Stomach (tissue), 8 donors: ENCODE measurements at regions not wholly inside any gene's neighbourhood (a gene's known extent, or its start where the extent isn't known, plus 50 kb on each side); places are given as distances from the start of the nearest gene placed in this dataset.
A peak's percentile ranks its signal among the peaks of the same experiment; 100 is the strongest.

Experiments used
- DNase-seq, 2 donors: peaks; one replicate each; pipeline versions ENCODE4 v3.0.0 to v3.0.0-alpha.2; 2013 to 2019
- H3K27ac ChIP-seq, 5 donors: fragments of 200-600 bp in 4 of 5; sonication (generic) in 4 of 5; one replicate each; pipeline ENCODE4 v1.5.1; 2013 to 2019; ENCODE audit warnings: mild to moderate bottlenecking in 1 of 5, moderate library complexity in 1 of 5
- H3K27me3 ChIP-seq, 3 donors: fragments of 200-600 bp; sonication (generic); one replicate each; pipeline ENCODE4 v1.5.1; 2017 to 2019; ENCODE audit warnings: mixed run types in 1 of 3
- H3K36me3 ChIP-seq, 4 donors: fragments of 200-600 bp; sonication (generic); 1 replicate in 3 of 4; 2 replicates in 1 of 4; pipeline ENCODE4 v1.5.1; 2016 to 2019
- H3K4me1 ChIP-seq, 4 donors: fragments of 200-600 bp; sonication (generic); one replicate each; pipeline ENCODE4 v1.5.1; 2016 to 2019
- H3K4me3 ChIP-seq, 4 donors: fragments of 200-600 bp; sonication (generic) in 3 of 4; one replicate each; pipeline ENCODE4 v1.5.1; 2016 to 2019; ENCODE audit warnings: mild to moderate bottlenecking in 1 of 4
- H3K9me3 ChIP-seq, 4 donors: fragments of 200-600 bp; sonication (generic); one replicate each; pipeline ENCODE4 v1.5.1; 2016 to 2019
- EP300 ChIP-seq: sonication (generic); formaldehyde crosslinking; IDR thresholded peaks from one replicate; pipeline ENCODE4 v1.6.1; 2017; ENCODE audit warnings: antibody characterized with exemption
- POLR2A ChIP-seq, 4 donors: fragments of 450-650 bp; IDR thresholded peaks; one replicate each; pipeline ENCODE4 v1.6.1; 2016; ENCODE audit warnings: antibody characterized with exemption in 4 of 4, control low read depth in 2 of 4, mild to moderate bottlenecking in 1 of 4, moderate library complexity in 1 of 4
- POLR2AphosphoS5 ChIP-seq, 3 donors: sonication (generic); formaldehyde crosslinking; IDR thresholded peaks; one replicate each; pipeline ENCODE4 v1.6.1; 2016; ENCODE audit warnings: antibody characterized with exemption in 3 of 3
- WGBS, 5 donors: extraction: QIAGEN DNeasy Blood & Tissue Kit in 3 of 5; methylation state at CpG; one replicate each; pipeline versions ENCODE4 v1.1.5 to v1.1.7; 2013 to 2018; 5-methylcytosine and 5-hydroxymethylcytosine counted together
- intact Hi-C: fragments of 100-400 bp; cut with DNase I; formaldehyde crosslinking; loops from one replicate; pipeline ENCODE4 v1.15.1; 2023; ENCODE audit warnings: low total_unique reads
- TF ChIP-seq, protein P1 (sequence below), 7 experiments: fragments of 450-650 bp in 4 of 7; fragments of 200-600 bp in 3 of 7; sonication (generic) in 3 of 7; IDR thresholded peaks; one replicate each; pipeline ENCODE4 v1.5.1; 2016 to 2019; ENCODE audit warnings: antibody characterized with exemption in 7 of 7, control low read depth in 2 of 7, mild to moderate bottlenecking in 1 of 7
- donor health status: healthy with polysubstance abuse.
- donor health status: Bipolar disorder and iron deficiency.
- donor health status: healthy.

DNA sequence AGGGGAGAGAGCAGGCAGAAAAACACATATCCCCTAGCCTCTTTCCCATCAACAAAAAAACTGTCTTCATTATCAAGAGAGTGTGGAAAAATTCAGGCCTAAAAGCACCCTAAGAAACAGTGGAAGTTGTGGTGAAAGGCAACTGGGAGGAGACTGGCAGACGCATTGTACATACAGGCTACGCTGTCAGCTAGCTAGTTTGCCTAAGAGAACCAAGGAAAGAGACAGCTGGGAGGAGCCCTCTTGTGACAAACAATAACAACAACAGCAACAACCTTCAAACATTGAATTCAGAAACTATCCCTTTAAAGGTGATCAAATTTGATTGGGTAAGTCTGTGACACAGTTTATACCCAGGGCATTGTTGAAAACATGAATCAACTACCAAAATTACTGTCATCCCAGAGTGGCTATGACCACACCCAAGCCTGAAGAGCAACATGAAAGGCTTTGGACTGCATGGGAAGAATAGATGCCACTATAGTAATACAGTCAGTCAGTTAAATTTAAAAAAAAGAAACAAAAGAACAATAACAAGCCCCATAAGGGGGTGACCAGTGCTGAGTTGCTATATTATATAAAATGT lies 88.9 kb upstream of the CRIM1 start:
- Histone ChIP-seq H3K4me3 (no peak overlapping the region), H3K9me3 (peaks cover 0 to 13% (median 4%) of the 10 kb centered on the region in 4 donors), H3K27ac (no peak overlapping the region), H3K36me3 (no peaks in the 10 kb centered on the region), H3K4me1 (no peaks in the 10 kb centered on the region), H3K27me3 (no peaks in the 10 kb centered on the region)
- no peak for DNase-seq
- 93 to 96% (median 93%) methylated on average over 2 of the region's 2 CpGs for WGBS, 5 donors
- intact Hi-C loops, result no loop called here
- TF ChIP-seq POLR2A (IDR thresholded peaks at IDR 0.05) (no peak), POLR2AphosphoS5 (IDR thresholded peaks at IDR 0.05) (no peak), EP300 (no peak)

DNA sequence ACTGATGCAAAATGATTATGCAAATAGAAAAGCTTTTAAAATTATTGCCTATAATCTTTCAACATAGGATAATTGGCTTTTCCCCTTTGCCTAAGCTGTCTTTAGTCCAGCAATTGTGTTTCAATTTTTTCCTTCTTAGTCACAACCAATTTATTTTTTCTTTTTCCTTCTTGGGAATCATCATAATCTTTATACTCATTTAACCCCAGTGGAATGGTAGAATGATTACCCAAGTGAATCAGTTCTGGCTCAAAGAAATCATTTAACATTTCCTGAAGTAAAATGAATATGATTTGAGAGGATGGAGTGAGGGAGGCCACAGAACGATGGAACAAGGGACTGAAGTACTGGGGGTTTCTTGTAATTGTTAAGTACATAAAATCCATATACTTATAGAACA lies 93.0 kb upstream of the CRIM1 start:
- intact Hi-C loops, result no loop called here
- Histone ChIP-seq H3K27me3 (no peaks in the 10 kb centered on the region), H3K27ac (no peak overlapping the region), H3K36me3 (no peaks in the 10 kb centered on the region), H3K4me3 (no peak overlapping the region), H3K9me3 (peaks cover 0 to 13% (median 4%) of the 10 kb centered on the region in 4 donors), H3K4me1 (no peaks in the 10 kb centered on the region)
- DNase-seq, result no peak
- no peak for TF ChIP-seq POLR2AphosphoS5 (IDR thresholded peaks at IDR 0.05)
- TF ChIP-seq EP300, result no peak
- no peak for TF ChIP-seq POLR2A (IDR thresholded peaks at IDR 0.05)
- TF ChIP-seq, protein P1, sequence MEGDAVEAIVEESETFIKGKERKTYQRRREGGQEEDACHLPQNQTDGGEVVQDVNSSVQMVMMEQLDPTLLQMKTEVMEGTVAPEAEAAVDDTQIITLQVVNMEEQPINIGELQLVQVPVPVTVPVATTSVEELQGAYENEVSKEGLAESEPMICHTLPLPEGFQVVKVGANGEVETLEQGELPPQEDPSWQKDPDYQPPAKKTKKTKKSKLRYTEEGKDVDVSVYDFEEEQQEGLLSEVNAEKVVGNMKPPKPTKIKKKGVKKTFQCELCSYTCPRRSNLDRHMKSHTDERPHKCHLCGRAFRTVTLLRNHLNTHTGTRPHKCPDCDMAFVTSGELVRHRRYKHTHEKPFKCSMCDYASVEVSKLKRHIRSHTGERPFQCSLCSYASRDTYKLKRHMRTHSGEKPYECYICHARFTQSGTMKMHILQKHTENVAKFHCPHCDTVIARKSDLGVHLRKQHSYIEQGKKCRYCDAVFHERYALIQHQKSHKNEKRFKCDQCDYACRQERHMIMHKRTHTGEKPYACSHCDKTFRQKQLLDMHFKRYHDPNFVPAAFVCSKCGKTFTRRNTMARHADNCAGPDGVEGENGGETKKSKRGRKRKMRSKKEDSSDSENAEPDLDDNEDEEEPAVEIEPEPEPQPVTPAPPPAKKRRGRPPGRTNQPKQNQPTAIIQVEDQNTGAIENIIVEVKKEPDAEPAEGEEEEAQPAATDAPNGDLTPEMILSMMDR (IDR thresholded peaks at IDR 0.05), result no peak
- 80 to 89% (median 82%) methylated on average over 1 of the region's 1 CpG for WGBS, 5 donors

DNA sequence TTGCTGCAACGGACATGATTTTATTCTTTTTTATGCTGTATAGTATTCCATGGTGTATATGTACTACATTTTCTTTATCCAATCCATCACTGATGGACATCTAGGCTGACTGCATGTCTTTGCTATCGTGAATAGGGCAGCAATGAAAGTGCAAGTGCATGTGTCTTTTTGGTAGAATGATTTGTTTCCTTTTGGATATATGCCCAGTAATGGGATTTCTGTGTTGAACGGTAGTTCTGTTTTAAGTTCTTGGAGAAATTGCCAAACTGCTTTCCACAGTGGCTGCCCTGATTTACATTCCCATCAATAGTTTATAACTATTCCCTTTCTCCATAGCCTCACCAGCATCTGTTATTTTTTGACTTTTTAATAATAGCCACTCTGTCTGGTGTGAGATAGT lies 99.7 kb upstream of the CRIM1 start:
- H3K4me1 ChIP-seq, result no peaks in the 10 kb centered on the region
- H3K9me3 ChIP-seq, result no peaks in the 10 kb centered on the region
- no peak for TF ChIP-seq EP300
- TF ChIP-seq, protein P1 (IDR thresholded peaks at IDR 0.05), result no peak
- no peak for TF ChIP-seq POLR2A (IDR thresholded peaks at IDR 0.05)
- no peak for TF ChIP-seq POLR2AphosphoS5 (IDR thresholded peaks at IDR 0.05)
- H3K4me3 ChIP-seq, result no peak overlapping the region
- DNase-seq, result no peak
- intact Hi-C loops, result no loop called here
- WGBS, 5 donors, result 55 to 72% (median 58%) methylated on average over 3 of the region's 3 CpGs
- no peaks in the 10 kb centered on the region for H3K27me3 ChIP-seq
- no peaks in the 10 kb centered on the region for H3K36me3 ChIP-seq
- no peak overlapping the region for H3K27ac ChIP-seq

DNA sequence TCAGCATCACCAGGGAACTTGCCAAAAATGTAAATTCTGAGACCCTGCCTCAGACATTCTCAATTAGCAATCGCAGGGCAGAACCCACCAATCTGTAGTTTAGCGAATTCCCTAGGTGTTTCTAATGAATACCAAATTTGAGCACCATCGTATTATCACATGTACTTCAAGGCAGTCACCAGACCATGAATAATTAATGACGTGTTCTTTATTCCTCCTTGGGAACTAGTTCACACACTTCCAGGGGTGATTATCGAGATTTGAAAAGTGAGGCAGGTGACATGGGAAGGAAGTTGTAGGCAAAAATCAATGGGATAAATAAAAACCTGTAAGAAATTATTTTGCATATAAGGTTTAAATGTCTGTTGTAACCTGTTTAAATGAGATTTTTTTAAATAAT lies 102.5 kb upstream of the CRIM1 start:
- intact Hi-C loops, result no loop called here
- whole genome bisulfite sequencing, 5 donors, result 82 to 92% (median 85%) methylated on average over 5 of the region's 5 CpGs
- Histone ChIP-seq H3K36me3 (no peaks in the 10 kb centered on the region), H3K9me3 (no peaks in the 10 kb centered on the region), H3K4me1 (no peaks in the 10 kb centered on the region), H3K27me3 (no peaks in the 10 kb centered on the region), H3K27ac (no peak overlapping the region), H3K4me3 (no peak overlapping the region)
- no peak for TF ChIP-seq POLR2A (IDR thresholded peaks at IDR 0.05)
- no peak for TF ChIP-seq EP300
- no peak for TF ChIP-seq POLR2AphosphoS5 (IDR thresholded peaks at IDR 0.05)
- TF ChIP-seq, protein P1 (IDR thresholded peaks at IDR 0.05), result no peak
- no peak for DNase-seq

DNA sequence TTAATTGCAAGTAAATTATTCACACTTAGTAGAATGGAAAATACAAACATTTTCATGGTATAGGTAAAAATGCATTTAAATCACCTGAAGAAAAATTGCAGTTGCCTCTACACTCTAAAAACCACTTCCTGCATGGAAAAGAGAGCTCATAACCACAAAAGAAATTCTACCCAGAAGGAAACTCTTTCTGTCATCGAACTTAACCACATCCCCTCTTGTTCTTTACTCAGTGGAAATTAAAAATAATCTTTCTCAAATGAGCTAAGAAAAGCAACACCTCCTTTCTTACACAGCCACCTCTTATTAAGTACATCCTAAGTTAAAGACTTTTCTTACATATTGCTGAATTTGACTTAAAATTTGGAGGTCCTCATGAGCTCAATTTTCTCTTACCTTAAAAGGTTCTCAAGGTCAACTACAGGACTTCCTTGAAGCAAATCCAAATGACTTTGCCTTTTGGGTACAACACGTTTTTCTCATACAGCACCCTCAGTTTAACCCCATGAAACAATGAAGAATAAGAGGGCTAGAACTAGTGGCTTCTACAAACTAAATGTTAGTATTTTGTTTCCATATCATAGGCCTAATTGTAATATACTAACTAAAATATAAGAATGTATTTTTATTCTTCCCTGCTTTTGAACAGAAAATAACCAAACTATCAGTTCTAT lies 109.1 kb upstream of the CRIM1 start:
- 40 to 60% (median 53%) methylated on average over 2 of the region's 2 CpGs for WGBS, 5 donors

More for the DNA sequence above, 109.1 kb upstream of the CRIM1 start:
- intact Hi-C loops, result no loop called here
- peak in 1 of 2 donors; percentile 40 for DNase-seq
- Histone ChIP-seq H3K9me3 (no peaks in the 10 kb centered on the region), H3K27me3 (no peaks in the 10 kb centered on the region), H3K4me3 (no peak overlapping the region), H3K4me1 (no peaks in the 10 kb centered on the region), H3K27ac (no peak overlapping the region), H3K36me3 (no peaks in the 10 kb centered on the region)
- TF ChIP-seq, protein P1 (IDR thresholded peaks at IDR 0.05), result no peak
- TF ChIP-seq POLR2A (IDR thresholded peaks at IDR 0.05) (no peak), POLR2AphosphoS5 (IDR thresholded peaks at IDR 0.05) (no peak), EP300 (no peak)
